ENCODE measurements at regions not wholly inside any gene's neighbourhood (a gene's known extent, or its start where the extent isn't known, plus 50 kb on each side); places are given as distances from the start of the nearest gene placed in this dataset.

GRCh38 chr11:90532125-90532524, 309.3 kb upstream of the CHORDC1 start:
- DNase-seq (ENCODE audit: low read depth, low spot score) = no peak
- ATAC-seq = no peak
- ChIA-PET POLR2A (no interaction called here), CTCF (no interaction called here)
- no peaks in the 10 kb centered on the region for H3K9me3 ChIP-seq (ENCODE audit: control insufficient read depth, insufficient read depth, low read depth, low read length)
- H3K4me1 ChIP-seq (ENCODE audit: control insufficient read depth, insufficient read depth, low read length) = no peaks in the 10 kb centered on the region
- no peak overlapping the region for H3K27ac ChIP-seq (ENCODE audit: low read length)
- H3K27me3 ChIP-seq (ENCODE audit: control insufficient read depth, insufficient read depth, low read length) = no peaks in the 10 kb centered on the region
- BruUV-seq (replicated peaks) = no TSS peak
- in situ Hi-C loops (cut with HindIII; ENCODE audit: low pct_unique_long_range_greater_than_20kb, low sequenced_read_pairs) (no loop called here), intact Hi-C loops (cut with micrococcal nuclease; ENCODE audit: unreplicated experiment) (no loop called here)
- TF ChIP-seq, protein P1, sequence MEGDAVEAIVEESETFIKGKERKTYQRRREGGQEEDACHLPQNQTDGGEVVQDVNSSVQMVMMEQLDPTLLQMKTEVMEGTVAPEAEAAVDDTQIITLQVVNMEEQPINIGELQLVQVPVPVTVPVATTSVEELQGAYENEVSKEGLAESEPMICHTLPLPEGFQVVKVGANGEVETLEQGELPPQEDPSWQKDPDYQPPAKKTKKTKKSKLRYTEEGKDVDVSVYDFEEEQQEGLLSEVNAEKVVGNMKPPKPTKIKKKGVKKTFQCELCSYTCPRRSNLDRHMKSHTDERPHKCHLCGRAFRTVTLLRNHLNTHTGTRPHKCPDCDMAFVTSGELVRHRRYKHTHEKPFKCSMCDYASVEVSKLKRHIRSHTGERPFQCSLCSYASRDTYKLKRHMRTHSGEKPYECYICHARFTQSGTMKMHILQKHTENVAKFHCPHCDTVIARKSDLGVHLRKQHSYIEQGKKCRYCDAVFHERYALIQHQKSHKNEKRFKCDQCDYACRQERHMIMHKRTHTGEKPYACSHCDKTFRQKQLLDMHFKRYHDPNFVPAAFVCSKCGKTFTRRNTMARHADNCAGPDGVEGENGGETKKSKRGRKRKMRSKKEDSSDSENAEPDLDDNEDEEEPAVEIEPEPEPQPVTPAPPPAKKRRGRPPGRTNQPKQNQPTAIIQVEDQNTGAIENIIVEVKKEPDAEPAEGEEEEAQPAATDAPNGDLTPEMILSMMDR (IDR thresholded peaks at IDR 0.05) = no peak
- no peak for TF ChIP-seq REST (IDR thresholded peaks at IDR 0.05; ENCODE audit: insufficient read depth in 1 of 2, low read depth in 2 of 2, low read length in 1 of 2)
- H3K36me3 ChIP-seq (ENCODE audit: control insufficient read depth, insufficient read depth, low read length) = no peaks in the 10 kb centered on the region
- H3K4me3 ChIP-seq (ENCODE audit: low read depth in 2 of 2, low read length in 2 of 2) = no peak overlapping the region

DNA sequence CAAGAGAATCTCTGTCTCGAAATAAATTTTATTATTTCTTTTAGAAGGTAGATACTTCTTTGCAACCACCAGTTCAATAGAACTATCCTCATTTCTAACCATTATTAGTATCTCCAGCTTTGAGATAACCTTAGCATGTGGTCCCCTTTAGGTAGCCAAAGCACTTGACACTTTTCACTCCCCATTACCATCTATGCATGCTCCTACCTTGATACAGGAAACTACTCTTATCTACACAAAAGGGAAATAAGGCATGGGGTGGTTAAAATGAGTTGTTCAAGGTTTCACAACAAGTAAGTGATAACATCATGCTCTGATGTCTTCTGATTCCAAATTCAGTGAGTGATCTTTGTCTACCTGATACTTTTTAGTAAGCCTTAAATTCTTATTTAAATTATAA, 308.2 kb upstream of the CHORDC1 start:
- CTCF ChIA-PET = no interaction called here
- POLR2A ChIA-PET = no interaction called here
- intact Hi-C loops (cut with micrococcal nuclease; ENCODE audit: unreplicated experiment) (no loop called here), in situ Hi-C loops (cut with HindIII; ENCODE audit: low pct_unique_long_range_greater_than_20kb, low sequenced_read_pairs) (no loop called here)
- no peaks in the 10 kb centered on the region for H3K9me3 ChIP-seq (ENCODE audit: control insufficient read depth, insufficient read depth, low read depth, low read length)
- H3K36me3 ChIP-seq (ENCODE audit: control insufficient read depth, insufficient read depth, low read length) = no peaks in the 10 kb centered on the region
- H3K27me3 ChIP-seq (ENCODE audit: control insufficient read depth, insufficient read depth, low read length) = no peaks in the 10 kb centered on the region
- no peak for ATAC-seq
- BruUV-seq (replicated peaks) = no TSS peak
- DNase-seq (ENCODE audit: low read depth, low spot score) = no peak
- no peaks in the 10 kb centered on the region for H3K4me1 ChIP-seq (ENCODE audit: control insufficient read depth, insufficient read depth, low read length)
- TF ChIP-seq REST (IDR thresholded peaks at IDR 0.05; ENCODE audit: insufficient read depth in 1 of 2, low read depth in 2 of 2, low read length in 1 of 2) (no peak), SIN3A (IDR thresholded peaks at IDR 0.05; ENCODE audit: borderline replicate concordance, insufficient read depth, low read depth, low read length) (no peak), POLR2AphosphoS5 (IDR thresholded peaks at IDR 0.05; ENCODE audit: low read depth, low read length) (no peak)
- TF ChIP-seq, protein P1 (IDR thresholded peaks at IDR 0.05) = no peak
- H3K27ac ChIP-seq (ENCODE audit: low read length) = no peak overlapping the region
- no peak overlapping the region for H3K4me3 ChIP-seq (ENCODE audit: low read depth in 2 of 2, low read length in 2 of 2)
